ENCODE measurements at regions not wholly inside any gene's neighbourhood (a gene's known extent, or its start where the extent isn't known, plus 50 kb on each side); places are given as distances from the start of the nearest gene placed in this dataset.

DNA sequence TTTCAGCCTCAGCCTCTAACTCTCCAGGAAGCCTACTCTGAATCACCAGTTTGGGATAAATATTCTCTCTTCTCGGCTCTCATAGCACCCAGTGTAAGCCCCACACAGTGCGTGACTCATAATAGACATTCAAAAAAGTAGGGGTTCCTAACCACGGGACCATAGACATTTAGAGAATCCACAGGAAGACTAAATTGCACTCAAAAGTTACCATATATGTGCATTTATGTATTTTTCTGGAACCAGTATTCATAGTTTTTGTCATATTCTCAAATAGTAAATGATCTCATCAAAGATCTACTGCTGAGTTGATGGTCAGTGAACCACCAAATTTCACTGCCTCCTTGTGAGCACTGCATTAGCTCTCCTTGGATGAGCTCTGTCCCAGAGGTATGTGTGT lies 625.7 kb downstream of the SMARCA1 start:
- TF ChIP-seq, protein P1, sequence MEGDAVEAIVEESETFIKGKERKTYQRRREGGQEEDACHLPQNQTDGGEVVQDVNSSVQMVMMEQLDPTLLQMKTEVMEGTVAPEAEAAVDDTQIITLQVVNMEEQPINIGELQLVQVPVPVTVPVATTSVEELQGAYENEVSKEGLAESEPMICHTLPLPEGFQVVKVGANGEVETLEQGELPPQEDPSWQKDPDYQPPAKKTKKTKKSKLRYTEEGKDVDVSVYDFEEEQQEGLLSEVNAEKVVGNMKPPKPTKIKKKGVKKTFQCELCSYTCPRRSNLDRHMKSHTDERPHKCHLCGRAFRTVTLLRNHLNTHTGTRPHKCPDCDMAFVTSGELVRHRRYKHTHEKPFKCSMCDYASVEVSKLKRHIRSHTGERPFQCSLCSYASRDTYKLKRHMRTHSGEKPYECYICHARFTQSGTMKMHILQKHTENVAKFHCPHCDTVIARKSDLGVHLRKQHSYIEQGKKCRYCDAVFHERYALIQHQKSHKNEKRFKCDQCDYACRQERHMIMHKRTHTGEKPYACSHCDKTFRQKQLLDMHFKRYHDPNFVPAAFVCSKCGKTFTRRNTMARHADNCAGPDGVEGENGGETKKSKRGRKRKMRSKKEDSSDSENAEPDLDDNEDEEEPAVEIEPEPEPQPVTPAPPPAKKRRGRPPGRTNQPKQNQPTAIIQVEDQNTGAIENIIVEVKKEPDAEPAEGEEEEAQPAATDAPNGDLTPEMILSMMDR (conservative IDR thresholded peaks at IDR 0.05 in 1 of 2, IDR thresholded peaks at IDR 0.05 in 1 of 2; ENCODE audit: extremely low read depth in 1 of 2, insufficient read depth in 1 of 2, low read depth in 1 of 2, low read length in 2 of 2): no peak
- TF ChIP-seq EZH2 (IDR thresholded peaks at IDR 0.05; ENCODE audit: borderline replicate concordance, low read length): no peak
